Fibroblast of pulmonary artery (primary cell): ENCODE measurements at regions not wholly inside any gene's neighbourhood (a gene's known extent, or its start where the extent isn't known, plus 50 kb on each side); places are given as distances from the start of the nearest gene placed in this dataset.

ENCODE experiments used
- DNase-seq: peaks from one replicate; pipeline ENCODE4 v3.0.0-alpha.2; 2010; ENCODE audit warnings: low read depth
- H3K4me3 ChIP-seq: replicated peaks from 2 replicates; pipeline ENCODE4 v1.5.1; 2011; ENCODE audit warnings: low read depth, mild to moderate bottlenecking, control low read depth, low read length, moderate library complexity
- CTCF ChIP-seq: IDR thresholded peaks from 2 replicates; pipeline ENCODE4 v1.5.1; 2011; ENCODE audit warnings: mild to moderate bottlenecking, control low read depth, low read length, inconsistent platforms; ENCODE audit errors: missing control alignments

DNA sequence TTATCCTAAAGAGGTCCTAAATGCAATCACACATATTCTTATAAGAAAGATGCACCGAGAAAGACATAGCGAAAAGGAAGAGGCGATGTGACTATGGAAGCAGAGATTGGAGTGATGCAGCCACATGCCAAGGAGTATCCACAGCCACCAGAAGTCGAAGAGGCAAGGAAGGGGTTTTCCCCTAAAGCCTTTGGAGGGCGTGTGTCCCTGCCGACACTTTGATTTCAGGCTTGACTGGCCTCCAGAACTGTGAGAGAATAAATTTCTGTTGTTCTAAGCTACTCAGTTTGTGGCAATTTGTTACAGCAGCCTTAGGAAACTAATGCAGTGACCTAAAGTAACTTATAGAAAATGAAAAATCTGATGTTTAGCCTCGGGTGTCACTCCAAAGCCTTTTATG, 179.5 kb upstream of the CITED2 start:
- DNase-seq = no peak
- no peak overlapping the region for H3K4me3 ChIP-seq
- TF ChIP-seq CTCF = no peak

DNA sequence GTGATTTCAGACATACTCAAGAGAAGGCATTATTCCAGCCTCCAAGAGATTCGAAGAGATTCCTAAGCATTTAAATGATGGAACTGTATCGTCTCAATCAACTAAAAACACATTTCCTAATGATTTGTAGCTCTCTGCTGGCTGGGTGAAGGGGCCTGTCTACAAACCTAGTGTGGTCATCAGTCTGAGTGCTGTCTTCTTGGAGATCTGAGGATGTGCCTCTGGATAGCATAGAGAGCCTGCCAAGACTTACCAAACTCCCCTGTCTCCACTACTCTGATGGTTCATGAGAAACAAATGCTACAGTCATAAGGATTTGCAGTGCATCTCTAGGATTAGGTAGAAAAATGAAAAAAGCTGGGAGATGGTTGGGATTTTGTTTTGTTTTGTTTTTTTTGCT, 176.9 kb upstream of the CITED2 start:
- H3K4me3 ChIP-seq = no peak overlapping the region
- no peak for DNase-seq
- no peak for TF ChIP-seq CTCF

DNA sequence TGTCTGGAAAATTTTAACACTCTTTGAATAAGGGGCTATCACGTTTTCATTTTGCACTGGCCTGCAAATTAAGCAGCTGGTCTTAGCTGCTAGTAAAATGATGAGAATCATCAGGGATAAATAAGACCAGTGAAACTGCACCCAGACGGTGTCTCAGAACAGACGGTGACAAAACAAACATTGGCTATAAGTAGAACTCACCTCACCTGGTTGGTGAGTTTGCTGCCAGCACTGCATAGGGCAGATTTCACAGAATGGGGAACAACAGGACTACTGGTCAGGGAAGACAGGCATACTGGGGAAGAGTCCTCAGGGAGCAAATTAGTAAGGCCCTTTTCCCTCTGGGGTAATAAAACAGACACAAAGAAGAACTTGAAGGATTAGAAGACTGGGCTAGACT, 175.9 kb upstream of the CITED2 start:
- no peak for TF ChIP-seq CTCF
- no peak overlapping the region for H3K4me3 ChIP-seq
- no peak for DNase-seq

DNA sequence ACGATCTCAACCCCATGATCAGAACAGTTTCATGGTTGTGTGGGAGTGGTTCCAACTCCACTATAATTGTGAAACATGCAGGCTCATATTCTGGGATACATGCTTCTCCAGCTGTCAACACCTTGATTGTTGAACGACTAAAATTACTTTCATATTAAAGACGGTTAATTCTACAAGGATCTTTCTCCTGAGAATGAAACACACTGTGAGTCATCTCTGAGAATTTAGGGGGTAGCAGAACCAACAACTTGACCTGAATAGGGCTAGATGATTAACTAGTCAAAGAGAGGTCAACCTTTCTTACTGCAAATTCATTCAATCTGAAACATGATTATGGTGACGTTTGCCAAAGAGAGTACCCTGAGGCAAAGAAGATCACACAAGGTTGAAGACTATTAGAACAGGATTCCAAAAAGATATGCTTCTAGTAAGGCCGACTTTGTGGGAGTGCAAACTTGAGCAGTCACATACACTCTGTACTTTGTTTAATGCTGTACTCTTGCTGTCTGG, 175.2 kb upstream of the CITED2 start:
- H3K4me3 ChIP-seq = no peak overlapping the region
- no peak for TF ChIP-seq CTCF
- no peak for DNase-seq

GRCh38 chr6:139547804-139548203, 173.4 kb upstream of the CITED2 start:
- DNase-seq = no peak
- TF ChIP-seq CTCF = no peak
- H3K4me3 ChIP-seq = no peak overlapping the region

- H3K4me3 ChIP-seq = no peak overlapping the region
- TF ChIP-seq CTCF = no peak
- DNase-seq = no peak
These were observed 172.8 kb upstream of the CITED2 start for GRCh38 chr6:139547122-139547776.

GRCh38 chr6:139546106-139546472, 171.6 kb upstream of the CITED2 start:
- TF ChIP-seq CTCF = no peak
- no peak for DNase-seq
- no peak overlapping the region for H3K4me3 ChIP-seq
